Ammon's horn (tissue), 1 donor: ENCODE measurements at regions not wholly inside any gene's neighbourhood (a gene's known extent, or its start where the extent isn't known, plus 50 kb on each side); places are given as distances from the start of the nearest gene placed in this dataset.
A peak's percentile ranks its signal among the peaks of the same experiment; 100 is the strongest.

ENCODE experiments used
- DNase-seq: peaks from one replicate; pipeline ENCODE4 v3.0.0-alpha.2; 2016; ENCODE audit warnings: low spot score

DNA sequence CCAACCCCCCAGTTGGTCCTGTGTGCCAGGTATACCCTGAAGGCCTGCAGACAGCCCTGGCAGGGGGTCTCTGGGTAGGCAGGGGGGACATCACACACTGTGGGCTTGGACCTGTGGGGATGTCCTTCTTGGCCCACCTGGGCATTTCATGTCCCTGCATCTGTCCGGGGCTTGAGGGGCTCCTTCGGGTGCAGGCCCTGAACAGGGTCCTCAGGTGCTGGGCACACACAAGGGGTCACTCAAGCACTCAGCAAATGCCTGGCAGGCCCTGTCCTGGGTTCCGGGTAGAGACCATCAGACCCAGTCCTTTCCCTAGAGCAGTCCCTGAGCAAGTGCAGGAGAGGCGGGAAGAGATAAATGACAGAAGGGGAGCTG is 70.5 kb upstream of the WNT11 start:
- DNase-seq, result no peak

DNA sequence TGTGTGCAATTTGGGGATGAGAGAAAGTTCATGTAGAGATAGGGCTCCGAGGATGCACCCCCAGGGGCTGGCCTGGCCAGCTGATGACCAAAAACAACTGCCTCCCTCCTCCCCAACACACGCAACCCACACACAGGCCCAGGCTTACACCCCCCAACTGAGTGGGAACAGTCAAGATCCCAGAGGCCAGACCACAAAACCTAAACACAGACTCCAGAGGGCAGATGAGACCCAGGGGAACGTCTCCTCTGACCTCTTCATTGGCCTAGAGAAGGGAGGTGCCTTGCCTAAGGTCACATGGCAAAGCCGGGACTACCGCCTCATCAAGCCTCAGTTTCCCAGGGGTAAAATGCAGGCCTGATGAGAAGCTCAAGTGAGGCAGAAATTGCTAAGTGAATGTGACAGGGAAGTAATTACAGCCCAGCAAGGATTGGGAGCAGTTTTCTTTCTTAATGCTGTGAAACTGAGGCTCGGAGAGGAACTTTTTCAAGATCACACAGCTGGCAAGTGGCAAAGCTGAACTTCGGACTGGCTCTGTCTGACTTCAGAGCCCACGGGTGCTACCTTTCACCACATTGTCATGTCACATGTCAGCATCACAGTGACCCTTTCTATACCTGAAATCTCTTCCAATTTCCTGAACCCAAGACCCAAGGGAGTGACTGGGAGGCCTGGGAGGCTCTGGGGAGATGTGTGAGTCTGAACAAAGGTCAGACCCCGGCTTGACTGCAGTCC is 69.9 kb upstream of the WNT11 start:
- DNase-seq, result no peak

DNA sequence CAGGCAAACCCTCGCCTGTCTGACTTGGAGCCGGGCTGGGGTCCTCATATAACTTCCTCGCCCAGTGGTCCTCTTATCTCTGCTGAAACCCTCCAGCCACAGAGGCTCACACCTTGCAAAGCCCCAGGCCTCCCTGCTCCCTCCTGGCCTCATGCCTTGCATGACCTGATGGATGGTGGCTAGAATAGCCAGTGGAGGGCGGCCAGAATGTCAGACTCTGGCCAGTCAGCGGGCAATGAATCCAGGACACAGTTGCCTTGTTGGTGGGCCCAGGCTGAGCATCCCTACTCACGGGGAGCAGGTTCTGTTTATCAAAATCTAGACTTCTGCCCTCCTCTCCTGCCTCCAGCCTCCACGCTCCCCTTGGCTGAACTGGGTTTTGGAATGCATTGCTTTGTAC is 69.1 kb upstream of the WNT11 start:
- no peak for DNase-seq

DNA sequence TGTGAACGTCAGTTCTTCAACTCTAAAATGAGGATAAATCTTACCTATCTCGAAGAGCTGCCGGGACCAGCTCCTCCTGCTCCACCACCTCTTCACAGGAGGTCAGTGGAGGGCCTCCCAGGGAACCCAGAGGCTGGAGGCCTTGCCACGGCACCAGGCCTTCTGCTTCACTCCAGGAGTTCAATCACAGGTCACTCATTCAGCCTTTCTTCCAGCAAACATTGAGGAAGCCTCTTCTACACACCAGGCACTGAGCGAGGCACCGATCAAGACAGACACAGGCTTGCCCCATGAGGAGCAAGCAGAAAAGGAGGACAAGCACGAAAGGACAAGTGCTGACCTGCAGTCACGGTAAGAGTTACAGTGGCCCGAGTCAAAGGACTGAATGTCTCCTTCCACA is 64.8 kb upstream of the WNT11 start:
- no peak for DNase-seq

DNA sequence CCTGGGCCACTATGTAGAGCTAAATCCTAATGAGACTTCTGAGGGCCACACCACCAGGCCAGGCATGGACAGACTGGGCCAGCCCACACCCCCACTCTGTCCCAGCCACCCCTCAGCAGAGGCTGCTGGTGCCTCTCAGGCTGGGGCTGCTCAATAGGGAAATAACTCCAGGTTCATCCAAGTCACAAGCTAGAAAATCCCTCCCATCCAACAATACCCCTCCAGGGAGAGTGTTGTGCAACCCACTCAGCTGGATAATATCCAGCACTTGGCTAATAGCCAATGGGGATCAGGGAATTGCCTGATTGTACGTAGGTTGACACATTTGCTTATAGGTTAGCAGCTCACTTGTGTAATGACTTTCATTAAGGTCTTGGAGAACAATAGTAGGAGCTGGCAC is 64.1 kb upstream of the WNT11 start:
- DNase-seq, result no peak

DNA sequence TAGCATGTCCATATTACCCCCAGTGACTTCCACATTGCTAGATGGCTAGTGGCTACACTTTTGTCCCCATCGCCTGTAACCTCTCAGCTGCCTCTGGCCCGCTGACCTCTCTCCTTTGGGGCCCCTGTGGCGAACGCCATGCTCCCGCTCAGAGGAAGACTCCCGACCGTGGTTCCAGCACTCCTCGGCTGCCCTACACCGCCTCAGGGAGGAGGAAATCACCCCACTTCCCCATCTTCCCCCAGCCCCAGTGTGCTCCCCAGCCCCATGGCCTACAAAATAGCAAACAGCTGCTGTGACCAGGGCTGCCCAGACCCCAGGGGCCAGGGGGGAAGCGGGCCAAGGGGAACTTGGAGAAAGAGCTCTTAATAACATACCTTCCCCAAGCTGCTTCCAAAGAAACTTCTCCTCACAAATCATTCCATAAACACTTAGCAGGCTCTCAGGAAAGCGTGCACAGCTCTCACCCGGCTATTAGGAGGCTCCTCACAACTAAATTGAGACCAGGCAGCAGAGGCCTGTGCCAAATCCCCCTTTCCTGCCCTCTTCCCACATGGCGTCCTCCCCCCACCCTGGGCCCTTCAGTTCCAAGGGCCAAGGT is 63.5 kb upstream of the WNT11 start:
- no peak for DNase-seq

DNA sequence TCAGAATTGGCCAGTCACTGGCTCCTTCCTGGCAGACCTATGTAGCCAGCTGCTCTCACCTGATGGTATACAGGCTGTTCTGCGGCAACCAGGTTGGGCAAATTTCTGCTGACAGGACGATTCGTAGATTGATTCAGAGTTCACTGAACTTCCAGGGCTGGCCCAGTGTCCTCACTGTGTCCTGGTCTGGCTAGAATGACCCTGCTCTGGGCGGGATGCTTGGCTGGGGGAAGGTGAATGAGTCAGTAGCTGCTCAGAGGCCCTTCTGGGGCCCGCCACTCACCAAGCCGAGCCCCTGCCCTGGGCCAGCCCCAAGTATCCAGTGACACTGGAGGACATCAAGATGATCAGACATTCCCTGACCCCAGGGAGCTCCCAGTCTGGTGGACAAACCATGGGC is 62.9 kb upstream of the WNT11 start:
- DNase-seq, result no peak

DNA sequence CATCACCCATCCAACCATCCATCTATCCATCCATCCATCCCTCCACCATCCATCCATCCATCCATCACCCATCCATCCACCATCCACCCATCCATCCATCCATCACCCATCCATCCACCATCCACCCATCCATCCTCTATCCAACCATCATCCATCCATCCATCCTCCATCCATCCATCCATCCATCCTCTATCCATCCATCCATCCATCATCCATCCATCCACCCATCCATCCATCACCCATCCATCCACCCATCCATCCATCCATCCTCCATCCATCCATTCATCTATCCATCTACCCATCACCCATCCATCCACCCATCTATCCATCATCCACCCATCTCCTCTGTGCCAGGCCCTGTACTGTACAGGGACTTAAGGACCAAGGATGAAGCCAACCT is 62.2 kb upstream of the WNT11 start:
- no peak for DNase-seq

DNA sequence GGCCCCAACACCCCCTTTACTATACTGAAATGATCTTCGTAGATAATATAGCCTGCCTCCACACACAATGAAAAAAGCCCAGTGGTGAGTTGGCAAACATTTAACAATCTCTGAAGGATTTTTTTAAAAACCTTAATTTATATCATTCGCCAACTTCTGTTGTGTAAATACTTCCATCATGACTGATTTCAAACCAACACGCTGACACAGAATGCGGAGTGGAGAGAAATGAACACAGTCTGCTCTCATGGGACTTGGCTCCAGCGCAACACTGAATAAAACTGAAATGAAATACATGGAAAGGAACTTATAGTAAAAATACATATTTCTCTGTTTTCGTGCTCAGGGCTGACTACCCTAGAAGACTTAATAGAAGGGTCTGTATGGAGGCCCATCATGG is 61.3 kb upstream of the WNT11 start:
- peak; percentile 43 for DNase-seq

DNA sequence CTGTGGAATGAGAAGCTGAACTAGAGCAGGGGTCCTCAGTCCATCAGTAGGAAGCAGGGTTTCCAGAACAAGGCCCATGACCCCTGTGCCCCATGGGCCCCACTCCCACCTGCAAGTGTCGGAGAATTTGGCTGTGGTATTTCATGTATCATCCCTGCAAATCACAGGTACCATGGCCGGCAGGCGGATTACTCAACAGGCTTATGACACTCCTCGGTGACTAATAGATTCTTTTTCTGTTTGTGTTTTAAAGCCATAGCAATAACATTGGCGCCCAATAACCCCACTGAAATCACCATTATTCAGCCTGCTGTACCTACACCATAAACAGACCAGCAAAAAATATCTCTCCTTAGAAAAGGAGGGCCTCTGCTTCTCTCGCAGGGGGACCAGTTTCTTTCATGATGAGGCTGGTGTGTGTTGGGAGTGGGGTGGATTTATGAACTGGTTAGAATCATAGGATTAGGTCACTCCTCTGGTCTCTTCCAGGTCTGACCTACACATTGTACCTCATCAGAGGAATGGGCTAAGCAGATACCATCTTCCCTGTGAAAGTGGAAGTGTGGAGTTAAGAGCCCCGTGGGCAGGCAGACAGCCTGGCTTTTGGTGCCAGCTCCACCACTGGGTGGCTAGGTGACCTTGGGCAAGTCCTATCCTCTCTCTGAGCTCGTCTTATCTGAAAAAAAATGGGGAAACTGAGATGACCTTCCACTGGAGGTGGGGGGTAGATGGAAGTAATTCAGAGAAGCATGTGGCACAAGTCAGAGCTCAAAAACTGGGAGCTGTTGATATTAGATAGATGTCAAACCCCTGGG is 60.2 kb upstream of the WNT11 start:
- DNase-seq, result no peak

DNA sequence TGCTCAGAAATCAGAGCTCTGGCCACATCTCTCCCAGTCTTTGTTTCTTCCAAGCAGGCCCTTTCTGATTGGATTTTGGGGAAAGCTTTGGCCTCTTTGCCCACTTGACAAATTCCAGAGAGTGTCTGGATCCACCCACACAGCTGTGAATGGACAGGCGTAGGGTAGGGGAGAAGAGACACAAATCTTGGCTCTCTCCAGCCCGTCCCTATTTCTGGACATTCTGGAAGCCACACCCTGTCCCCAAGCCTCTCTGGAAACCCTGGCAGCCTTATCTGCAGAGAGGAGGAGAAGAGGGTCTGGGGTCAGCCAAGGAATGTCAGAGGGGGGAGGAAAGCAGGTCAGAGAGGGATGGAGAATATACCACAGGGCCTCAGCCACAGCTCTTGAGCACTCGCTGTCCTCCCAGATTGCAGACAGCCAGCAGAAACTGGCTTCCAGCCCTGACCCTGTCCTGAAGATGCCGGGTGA is 59.5 kb upstream of the WNT11 start:
- DNase-seq, result no peak

DNA sequence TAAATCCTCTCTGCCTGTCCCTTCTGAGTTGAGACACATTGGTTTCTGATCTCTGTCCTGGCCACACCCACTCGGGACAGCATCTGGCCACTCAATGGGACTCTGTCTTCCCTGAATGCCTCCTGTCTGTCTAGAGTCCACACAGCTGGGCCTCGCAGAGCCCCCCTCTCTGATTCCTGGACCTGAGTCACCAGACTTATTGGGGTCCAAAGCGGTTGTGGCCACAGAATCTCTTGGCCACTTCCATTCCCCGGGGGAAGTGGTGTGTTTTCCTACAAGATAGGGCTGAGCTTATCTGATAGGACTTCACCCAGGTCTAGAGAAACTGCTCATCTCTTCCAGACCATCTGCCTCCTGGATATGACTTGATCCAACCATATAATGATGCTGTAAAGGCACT is 57.4 kb upstream of the WNT11 start:
- DNase-seq, result peak; percentile 38

DNA sequence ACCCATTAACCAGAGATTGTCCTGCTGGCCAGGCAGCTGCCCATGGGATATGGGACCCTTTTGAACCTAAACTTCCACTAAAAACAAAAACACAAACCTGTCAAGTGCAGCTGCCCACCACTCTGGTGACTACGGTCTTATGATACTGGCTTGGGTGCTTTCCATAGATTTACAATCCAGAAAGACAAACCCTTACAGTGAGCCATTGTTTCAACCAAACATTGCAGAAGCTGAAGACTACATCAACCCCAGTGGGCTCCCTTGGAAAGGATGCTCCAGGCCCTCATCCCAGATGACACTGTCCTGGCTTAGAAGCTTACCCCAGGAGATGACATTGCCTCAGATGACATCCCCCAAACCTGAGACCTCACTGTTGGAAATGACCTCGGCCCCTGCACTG is 56.9 kb upstream of the WNT11 start:
- peak; percentile 31 for DNase-seq

DNA sequence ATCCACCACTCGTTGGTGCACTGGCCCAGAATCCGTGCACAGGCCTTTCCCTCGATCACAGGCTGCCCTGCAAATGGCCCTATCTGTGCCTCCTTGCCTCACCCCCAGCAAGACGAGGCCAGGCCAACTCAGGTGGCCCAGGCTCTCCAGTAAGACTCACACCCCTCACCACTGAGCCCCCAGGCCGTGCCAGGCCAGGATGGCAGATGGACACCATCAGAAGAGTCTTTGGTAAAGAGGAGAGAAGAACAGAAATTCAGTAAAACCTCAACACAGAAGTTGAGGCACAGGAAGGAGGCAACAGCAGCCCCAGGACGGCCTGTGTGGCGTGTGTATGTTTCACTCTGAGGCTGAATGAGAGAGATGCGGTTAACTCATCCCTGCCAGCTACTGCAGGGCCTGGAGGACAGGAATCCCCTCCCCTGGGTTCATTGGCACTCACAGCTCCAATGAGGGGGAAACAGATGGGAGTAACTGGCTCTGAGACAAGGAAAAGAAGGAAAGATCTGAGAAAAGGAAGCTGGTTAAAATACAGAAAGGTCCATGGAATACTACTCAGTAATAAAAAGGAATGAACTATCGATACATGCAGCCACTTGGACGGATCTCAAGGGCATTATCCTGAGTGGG is 54.1 kb upstream of the WNT11 start:
- DNase-seq, result no peak

DNA sequence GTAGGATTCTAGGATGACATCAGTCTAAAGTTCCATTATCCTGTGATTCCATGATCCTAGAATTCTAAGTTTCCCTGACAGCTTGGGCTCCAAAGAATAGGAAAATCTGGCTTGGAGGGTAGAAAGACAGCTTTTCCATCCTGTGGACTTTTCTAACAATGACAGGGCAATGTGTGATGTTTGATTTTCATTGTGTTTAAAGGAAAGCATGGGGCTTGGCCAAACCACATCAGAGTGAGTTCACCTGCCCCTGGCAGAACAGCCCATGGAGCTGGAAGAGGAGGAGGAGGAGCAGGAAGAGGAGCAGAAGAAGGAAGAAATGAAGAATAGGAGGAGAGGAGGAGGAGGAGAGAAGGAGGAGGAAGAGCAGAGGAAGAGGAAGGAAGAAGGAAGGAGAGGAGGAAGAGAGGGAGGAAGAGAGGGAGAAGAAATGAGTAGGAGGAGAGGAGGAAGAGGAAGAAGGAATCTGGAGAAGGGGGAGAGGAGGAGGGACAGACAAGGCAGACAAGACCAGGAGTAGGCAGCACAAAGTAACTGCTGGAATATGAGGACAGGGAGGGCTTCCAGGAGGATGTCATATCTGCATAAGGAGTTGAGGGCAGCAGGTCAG is 53.1 kb upstream of the WNT11 start:
- DNase-seq, result no peak

DNA sequence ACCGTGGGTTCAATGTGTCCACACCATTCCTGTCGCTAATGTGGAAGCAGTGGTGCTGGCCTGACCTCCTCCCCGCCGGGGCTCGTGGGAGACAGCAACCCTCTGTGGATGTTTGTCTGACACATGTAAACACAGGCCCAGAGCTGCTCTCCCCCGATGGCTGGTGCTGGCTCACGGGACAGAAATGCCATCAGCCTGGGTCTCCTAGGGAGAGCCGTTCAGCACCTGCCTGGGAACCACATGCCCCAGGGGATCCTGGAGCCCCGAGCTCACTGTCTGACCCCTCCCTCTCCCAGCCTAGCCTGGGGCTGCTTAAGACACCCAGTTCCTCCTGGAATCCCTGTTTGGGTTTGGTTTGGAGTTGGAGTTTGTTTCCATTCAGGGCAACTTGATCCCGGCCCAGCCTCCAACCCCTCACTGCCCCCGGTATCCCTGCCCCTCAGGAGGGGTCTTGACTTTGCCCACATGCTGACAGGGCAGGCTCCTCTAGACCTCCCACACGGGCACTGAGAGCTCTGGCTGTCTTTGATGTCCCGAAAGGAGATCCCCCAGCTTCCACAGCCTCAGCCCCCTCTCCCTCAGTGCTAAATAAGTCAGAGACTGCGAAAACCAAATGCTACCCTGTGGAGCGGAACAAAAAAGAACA is 50.9 kb upstream of the WNT11 start:
- DNase-seq, result no peak

DNA sequence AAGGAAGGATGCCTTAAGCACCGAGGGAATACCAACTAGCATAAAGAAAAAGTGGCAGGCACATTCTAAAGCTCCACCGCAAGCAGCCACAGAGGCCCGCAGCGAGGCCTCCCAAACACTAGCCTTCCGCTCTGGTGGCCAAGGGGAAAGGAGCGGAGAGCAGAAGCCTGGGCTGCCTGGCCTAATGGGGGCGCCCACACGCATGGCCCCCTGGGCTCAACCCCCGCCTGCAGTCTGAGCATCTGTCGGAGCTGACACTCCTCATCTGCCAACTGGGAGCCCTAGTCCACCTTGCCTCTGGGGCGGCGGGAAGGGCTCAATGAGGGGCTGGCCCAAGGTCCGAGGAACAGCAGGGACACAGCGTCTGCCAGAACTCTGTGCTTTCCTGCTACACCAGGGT is 50.1 kb upstream of the WNT11 start:
- DNase-seq, result no peak
